Spleen (tissue), 11 donors: ENCODE measurements at regions not wholly inside any gene's neighbourhood (a gene's known extent, or its start where the extent isn't known, plus 50 kb on each side); places are given as distances from the start of the nearest gene placed in this dataset.

Source experiments
- DNase-seq: peaks from one replicate; pipeline ENCODE4 v3.0.0-alpha.2; 2020
- H3K27ac ChIP-seq, 8 donors: fragments of 200-600 bp; sonication (generic) in 7 of 8; 1 replicate in 4 of 8; 2 replicates in 4 of 8; pipeline versions ENCODE4 v1.5.0 to v1.8.0; 2016 to 2021; ENCODE audit warnings: inconsistent platforms in 4 of 8, mild to moderate bottlenecking in 4 of 8, moderate library complexity in 1 of 8
- H3K27me3 ChIP-seq, 7 donors: fragments of 200-600 bp; sonication (generic) in 6 of 7; replicated peaks in 1 of 7; 1 replicate in 4 of 7; 2 replicates in 3 of 7; pipeline versions ENCODE4 v1.5.0 to v1.8.0; 2016 to 2021; ENCODE audit warnings: inconsistent platforms in 3 of 7, mild to moderate bottlenecking in 1 of 7
- H3K36me3 ChIP-seq, 6 donors: fragments of 200-600 bp; sonication (generic) in 5 of 6; 1 replicate in 4 of 6; 2 replicates in 2 of 6; pipeline versions ENCODE4 v1.5.0 to v1.8.0; 2016 to 2021; ENCODE audit warnings: inconsistent platforms in 2 of 6
- H3K4me1 ChIP-seq, 6 donors: fragments of 200-600 bp; sonication (generic) in 5 of 6; 1 replicate in 3 of 6; 2 replicates in 3 of 6; pipeline versions ENCODE4 v1.5.0 to v1.8.0; 2016 to 2021; ENCODE audit warnings: inconsistent platforms in 3 of 6
- H3K4me3 ChIP-seq, 8 donors: fragments of 200-600 bp; sonication (generic) in 7 of 8; 1 replicate in 4 of 8; 2 replicates in 4 of 8; pipeline versions ENCODE4 v1.5.0 to v1.8.0; 2016 to 2021; ENCODE audit warnings: inconsistent platforms in 4 of 8, mild to moderate bottlenecking in 4 of 8, moderate library complexity in 2 of 8
- H3K9me3 ChIP-seq, 8 donors: fragments of 200-600 bp; sonication (generic) in 7 of 8; 1 replicate in 4 of 8; 2 replicates in 4 of 8; pipeline versions ENCODE4 v1.5.0 to v1.8.0; 2016 to 2021; ENCODE audit warnings: inconsistent platforms in 4 of 8
- POLR2A ChIP-seq, 3 donors: fragments of 450-650 bp; IDR thresholded peaks; one replicate each; pipeline ENCODE4 v1.5.1; 2017; ENCODE audit warnings: antibody characterized with exemption in 3 of 3, mild to moderate bottlenecking in 1 of 3
- POLR2AphosphoS5 ChIP-seq, 3 donors: sonication (generic); formaldehyde crosslinking; IDR thresholded peaks; one replicate each; pipeline ENCODE4 v1.5.1; 2017; ENCODE audit warnings: antibody characterized with exemption in 3 of 3
- WGBS, 5 donors: extraction: QIAGEN DNeasy Blood & Tissue Kit in 3 of 5; methylation state at CpG; one replicate each; pipeline versions ENCODE4 v1.1.5 to v1.1.7; 2013 to 2018; 5-methylcytosine and 5-hydroxymethylcytosine counted together
- intact Hi-C: fragments of 100-400 bp; cut with DNase I; formaldehyde crosslinking; loops from one replicate; pipeline ENCODE4 v1.15.0; 2023; ENCODE audit warnings: low total_unique reads
- TF ChIP-seq, protein P1 (sequence below), 11 experiments: fragments of 200-600 bp in 7 of 11; fragments of 450-650 bp in 4 of 11; sonication (generic) in 4 of 11; IDR thresholded peaks in 8 of 11; conservative IDR thresholded peaks in 3 of 11; 1 replicate in 7 of 11; 2 replicates in 4 of 11; pipeline versions ENCODE4 v1.4.0 to v1.8.0; 2016 to 2021; ENCODE audit warnings: antibody characterized with exemption in 11 of 11, inconsistent platforms in 4 of 11, mild to moderate bottlenecking in 1 of 11
- donor health status: healthy with polysubstance abuse.
- donor health status: DM: no; HTN: no; CAD: no; lungs with moderate emphysema.
- donor health status: DM: no; HTN: no; CAD: no.
- donor health status: Bipolar disorder and iron deficiency.
- donor health status: healthy.
- donor health status: DM: no; HTN: no; CAD: no.
- donor health status: DM: yes; HTN: yes; CAD: no.

DNA sequence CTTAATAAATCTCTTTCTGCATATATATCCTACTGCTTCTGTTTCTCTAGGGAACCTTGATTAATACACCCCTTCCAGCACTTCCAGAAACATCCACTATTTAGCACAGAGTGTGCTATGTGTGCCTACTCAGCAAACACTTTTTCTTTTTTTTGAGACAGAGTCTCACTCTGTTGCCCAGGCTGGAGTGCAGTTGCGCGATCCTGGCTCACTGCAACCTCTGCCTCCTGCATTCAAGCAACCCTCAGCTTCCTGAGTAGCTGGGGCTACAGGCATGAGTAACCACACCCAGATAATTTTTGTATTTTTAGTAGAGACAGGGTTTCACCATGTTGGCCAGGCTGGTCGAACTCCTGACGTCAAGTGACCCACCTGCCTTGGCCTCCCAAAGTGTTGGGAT lies 266.9 kb upstream of the DIAPH2 start:
- 81 to 94% (median 89%) methylated on average over 4 of the region's 4 CpGs for WGBS, 5 donors

DNA sequence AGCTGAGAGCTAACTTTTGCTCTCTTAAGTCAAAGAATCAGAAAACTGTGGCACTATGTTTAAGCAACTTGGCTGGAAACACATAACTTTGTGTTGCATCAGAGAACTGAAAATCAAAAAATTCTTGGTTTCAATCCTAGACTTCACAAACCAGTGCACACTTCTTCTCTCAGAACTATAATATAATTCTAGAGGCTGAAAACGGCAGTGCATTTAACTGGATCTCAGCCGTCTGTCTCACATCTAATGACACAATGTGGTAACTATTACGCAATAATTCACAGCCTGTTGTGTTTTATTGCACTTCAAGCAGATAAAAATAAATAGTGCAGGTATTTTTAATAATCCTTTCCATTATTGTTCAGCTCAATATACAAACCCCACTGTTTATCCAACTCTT lies 260.6 kb upstream of the DIAPH2 start:
- Histone ChIP-seq H3K4me3 (no peak overlapping the region), H3K9me3 (no peaks in the 10 kb centered on the region), H3K4me1 (no peaks in the 10 kb centered on the region), H3K27me3 (peaks cover 0 to 3% (median 0%) of the 10 kb centered on the region in 7 donors), H3K27ac (no peak overlapping the region), H3K36me3 (no peaks in the 10 kb centered on the region)
- WGBS, 5 donors = 36 to 58% (median 55%) methylated on average over 3 of the region's 3 CpGs
- DNase-seq = no peak
- intact Hi-C loops = no loop called here
- TF ChIP-seq, protein P1, sequence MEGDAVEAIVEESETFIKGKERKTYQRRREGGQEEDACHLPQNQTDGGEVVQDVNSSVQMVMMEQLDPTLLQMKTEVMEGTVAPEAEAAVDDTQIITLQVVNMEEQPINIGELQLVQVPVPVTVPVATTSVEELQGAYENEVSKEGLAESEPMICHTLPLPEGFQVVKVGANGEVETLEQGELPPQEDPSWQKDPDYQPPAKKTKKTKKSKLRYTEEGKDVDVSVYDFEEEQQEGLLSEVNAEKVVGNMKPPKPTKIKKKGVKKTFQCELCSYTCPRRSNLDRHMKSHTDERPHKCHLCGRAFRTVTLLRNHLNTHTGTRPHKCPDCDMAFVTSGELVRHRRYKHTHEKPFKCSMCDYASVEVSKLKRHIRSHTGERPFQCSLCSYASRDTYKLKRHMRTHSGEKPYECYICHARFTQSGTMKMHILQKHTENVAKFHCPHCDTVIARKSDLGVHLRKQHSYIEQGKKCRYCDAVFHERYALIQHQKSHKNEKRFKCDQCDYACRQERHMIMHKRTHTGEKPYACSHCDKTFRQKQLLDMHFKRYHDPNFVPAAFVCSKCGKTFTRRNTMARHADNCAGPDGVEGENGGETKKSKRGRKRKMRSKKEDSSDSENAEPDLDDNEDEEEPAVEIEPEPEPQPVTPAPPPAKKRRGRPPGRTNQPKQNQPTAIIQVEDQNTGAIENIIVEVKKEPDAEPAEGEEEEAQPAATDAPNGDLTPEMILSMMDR (IDR thresholded peaks at IDR 0.05 in 8 of 11, conservative IDR thresholded peaks at IDR 0.05 in 3 of 11) = no peak
- TF ChIP-seq POLR2A (IDR thresholded peaks at IDR 0.05) (no peak), POLR2AphosphoS5 (IDR thresholded peaks at IDR 0.05) (no peak)

More for the DNA sequence above, 266.9 kb upstream of the DIAPH2 start:
- intact Hi-C loops = no loop called here
- H3K4me1 ChIP-seq = no peaks in the 10 kb centered on the region
- no peak overlapping the region for H3K27ac ChIP-seq
- no peaks in the 10 kb centered on the region for H3K36me3 ChIP-seq
- H3K27me3 ChIP-seq = no peaks in the 10 kb centered on the region
- no peaks in the 10 kb centered on the region for H3K9me3 ChIP-seq
- TF ChIP-seq POLR2A (IDR thresholded peaks at IDR 0.05) (no peak), POLR2AphosphoS5 (IDR thresholded peaks at IDR 0.05) (no peak)
- TF ChIP-seq, protein P1 (IDR thresholded peaks at IDR 0.05 in 8 of 11, conservative IDR thresholded peaks at IDR 0.05 in 3 of 11) = no peak
- no peak for DNase-seq
- H3K4me3 ChIP-seq = no peak overlapping the region

DNA sequence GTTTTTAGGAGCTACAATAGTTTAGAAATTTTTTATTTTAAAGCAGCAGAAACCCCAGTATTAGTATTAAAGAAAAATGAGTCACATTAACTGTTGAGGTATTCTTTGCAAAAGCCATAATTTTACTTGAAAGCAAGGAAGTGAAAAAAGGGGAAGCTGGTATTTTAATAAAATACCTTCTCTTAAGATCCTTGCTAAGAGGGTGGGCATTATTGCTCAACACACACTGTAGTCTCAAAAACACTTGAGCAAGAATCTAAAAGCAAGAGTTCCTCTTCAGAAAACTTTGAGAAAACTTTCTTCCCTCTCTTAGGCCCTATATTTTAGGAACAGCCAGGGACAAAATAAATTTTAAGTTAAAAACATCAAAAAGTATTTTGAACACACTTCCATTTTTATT lies 259.4 kb upstream of the DIAPH2 start:
- no peaks in the 10 kb centered on the region for H3K4me1 ChIP-seq
- no peak for TF ChIP-seq POLR2AphosphoS5 (IDR thresholded peaks at IDR 0.05)
- TF ChIP-seq, protein P1 (IDR thresholded peaks at IDR 0.05 in 8 of 11, conservative IDR thresholded peaks at IDR 0.05 in 3 of 11) = no peak
- TF ChIP-seq POLR2A (IDR thresholded peaks at IDR 0.05) = no peak
- H3K36me3 ChIP-seq = no peaks in the 10 kb centered on the region
- peaks cover 0 to 11% (median 0%) of the 10 kb centered on the region in 7 donors for H3K27me3 ChIP-seq
- DNase-seq = no peak
- H3K27ac ChIP-seq = no peak overlapping the region
- no peaks in the 10 kb centered on the region for H3K9me3 ChIP-seq
- no peak overlapping the region for H3K4me3 ChIP-seq
- intact Hi-C loops = no loop called here

DNA sequence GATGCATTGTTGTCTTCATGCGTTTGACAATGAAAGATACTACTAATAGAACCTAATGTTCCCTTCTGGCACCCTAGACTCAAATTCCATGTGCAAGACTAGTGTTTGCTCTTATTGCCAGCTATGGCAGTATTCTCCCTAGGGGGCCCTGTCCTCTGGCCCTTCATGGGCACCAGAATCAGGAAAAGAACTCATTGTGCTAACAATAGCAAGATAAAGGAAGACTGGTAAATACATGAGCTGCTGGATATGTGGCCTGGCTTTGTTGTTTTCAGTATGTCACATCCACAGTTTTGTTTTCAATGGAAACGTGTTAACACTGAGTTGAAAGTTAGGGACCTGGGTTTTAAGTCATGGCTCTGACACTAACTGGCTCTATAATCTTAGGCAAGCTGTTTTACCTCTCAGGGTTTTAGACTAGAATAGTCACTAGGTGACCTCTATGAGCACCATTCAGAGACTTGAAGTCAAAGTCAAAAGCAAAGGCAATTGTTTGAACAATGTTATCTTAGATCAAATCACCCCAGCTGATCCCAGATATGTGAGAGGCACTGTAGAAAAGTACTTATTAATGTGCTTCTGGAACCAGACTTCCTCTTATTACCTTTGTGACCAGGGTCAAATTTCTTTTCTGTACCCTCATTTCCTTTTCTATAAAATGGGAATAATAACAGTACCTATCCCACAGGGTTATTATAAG lies 253.7 kb upstream of the DIAPH2 start:
- Histone ChIP-seq H3K27ac (no peak overlapping the region), H3K4me3 (no peak overlapping the region), H3K9me3 (no peaks in the 10 kb centered on the region), H3K4me1 (no peaks in the 10 kb centered on the region), H3K36me3 (no peaks in the 10 kb centered on the region), H3K27me3 (peaks cover 0 to 11% (median 0%) of the 10 kb centered on the region in 7 donors)
- intact Hi-C loops = no loop called here
- no peak for DNase-seq
- TF ChIP-seq POLR2A (IDR thresholded peaks at IDR 0.05) (no peak), POLR2AphosphoS5 (IDR thresholded peaks at IDR 0.05) (no peak)
- TF ChIP-seq, protein P1 (IDR thresholded peaks at IDR 0.05 in 8 of 11, conservative IDR thresholded peaks at IDR 0.05 in 3 of 11) = no peak
- 56 to 100% (median 80%) methylated on average over 2 of the region's 2 CpGs for WGBS, 5 donors
